Nucleus accumbens (tissue), 56 donors: ENCODE measurements at regions not wholly inside any gene's neighbourhood (a gene's known extent, or its start where the extent isn't known, plus 50 kb on each side); places are given as distances from the start of the nearest gene placed in this dataset.

Experiments
- DNase-seq, 56 donors: peaks; one replicate each; lab custom pipeline; 2025; lab: John Stamatoyannopoulos, UW

DNA sequence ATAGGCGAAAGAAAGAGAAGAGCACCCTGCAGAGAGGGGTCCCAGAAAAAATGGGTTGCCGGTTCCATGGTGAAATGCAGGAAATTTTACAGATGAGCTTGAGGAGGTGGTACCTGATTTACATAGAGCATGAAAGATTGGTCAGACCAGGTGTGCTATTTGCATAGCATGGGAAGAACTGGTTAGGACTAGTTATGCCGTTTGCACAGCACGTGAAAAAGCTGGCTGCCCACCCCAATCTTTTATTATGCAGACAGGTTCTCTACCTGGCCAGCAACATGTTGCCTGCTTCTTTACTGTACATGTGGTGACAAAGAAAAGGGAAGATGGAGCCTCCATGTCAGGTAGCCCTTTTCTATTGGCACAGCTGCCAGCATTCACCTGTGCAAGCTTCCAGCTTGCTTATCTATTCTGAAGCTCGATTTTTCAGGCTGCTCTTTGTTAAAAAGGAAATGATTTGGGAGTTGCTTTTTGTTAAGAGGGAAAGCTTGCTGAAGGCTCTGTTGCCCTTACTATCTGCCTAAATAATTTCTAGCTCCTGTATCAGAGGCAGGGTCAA lies 62.9 kb upstream of the ELK3 start:
- no peak for DNase-seq

DNA sequence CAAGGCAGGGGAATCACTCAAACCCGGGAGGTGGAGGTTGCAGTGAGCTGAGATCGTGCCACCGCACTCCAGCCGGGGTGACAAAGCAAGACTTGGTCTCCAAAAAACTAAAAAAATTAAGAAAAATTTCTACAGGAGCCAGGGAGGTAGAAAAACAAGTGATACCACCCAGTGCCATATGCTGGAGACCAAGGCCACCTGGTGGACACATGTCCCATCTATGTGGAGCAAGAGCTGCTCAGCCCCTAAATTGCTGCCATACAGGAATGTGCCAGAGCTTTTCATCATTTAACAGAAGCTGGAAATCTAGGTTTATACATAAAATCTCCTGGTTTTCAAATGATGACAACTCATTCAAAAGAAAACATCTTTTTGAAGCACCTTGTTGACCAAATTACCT lies 61.4 kb upstream of the ELK3 start:
- DNase-seq = no peak

- DNase-seq = no peak
Measured at GRCh38 chr12:96134200-96134599, 60.0 kb upstream of the ELK3 start.

GRCh38 chr12:96136161-96136560 lies 58.0 kb upstream of the ELK3 start:
- peak in 1 of 56 donors; percentile 1 for DNase-seq

- no peak for DNase-seq
Measured at GRCh38 chr12:96136725-96137378, 57.3 kb upstream of the ELK3 start.

DNA sequence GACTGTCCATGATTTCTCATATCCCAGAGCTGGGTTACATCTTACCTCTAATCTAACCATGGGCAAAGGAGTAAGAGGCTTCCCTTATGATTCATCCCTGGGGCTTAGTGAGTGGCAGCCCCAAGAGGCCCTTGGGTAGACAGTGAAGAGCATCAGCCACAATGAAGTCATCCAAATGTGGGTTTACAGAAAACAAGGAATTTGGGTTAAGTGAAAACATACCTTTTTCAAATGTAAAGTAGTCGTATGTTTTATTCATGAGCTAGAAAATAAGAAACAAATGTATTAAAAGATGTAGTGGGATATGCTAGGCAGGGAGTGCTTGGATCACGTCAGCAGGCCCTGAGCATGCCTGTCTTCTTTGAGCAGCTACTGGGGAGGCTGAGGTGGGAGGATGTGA lies 54.0 kb upstream of the ELK3 start:
- DNase-seq = no peak

GRCh38 chr12:96141216-96141912 lies 52.8 kb upstream of the ELK3 start:
- no peak for DNase-seq

DNA sequence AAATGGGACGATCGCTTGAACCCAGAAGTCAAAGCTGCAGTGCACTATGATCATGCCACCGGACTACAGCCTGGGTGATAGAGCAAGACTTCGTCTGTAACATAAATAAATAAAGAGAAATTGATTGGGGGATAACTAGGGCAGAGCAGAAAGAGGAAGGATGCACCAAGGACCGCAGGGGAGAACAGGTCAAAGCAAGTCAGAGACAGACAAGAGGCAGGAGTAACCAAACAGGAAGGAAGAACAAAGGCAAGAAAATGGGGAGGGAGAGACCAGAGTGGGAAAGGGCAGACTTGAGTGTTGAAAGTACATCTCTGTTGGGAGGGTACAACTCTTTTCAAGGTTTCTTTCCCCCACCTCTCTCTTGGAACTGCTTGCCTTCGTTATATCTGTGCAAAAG lies 50.8 kb upstream of the ELK3 start:
- no peak for DNase-seq

- DNase-seq = no peak
Measured at GRCh38 chr12:96143827-96144565, 50.2 kb upstream of the ELK3 start.
